ENCODE measurements at regions not wholly inside any gene's neighbourhood (a gene's known extent, or its start where the extent isn't known, plus 50 kb on each side); places are given as distances from the start of the nearest gene placed in this dataset.

- H3K4me1 Mint-ChIP-seq: no peaks in the 10 kb centered on the region
- no peak overlapping the region for H3K27ac Mint-ChIP-seq (ENCODE audit: unreplicated experiment)
- H3K36me3 Mint-ChIP-seq (ENCODE audit: low read depth): no peaks in the 10 kb centered on the region
- no peak for TF ChIP-seq CTCF (conservative IDR thresholded peaks at IDR 0.05)
- peaks cover 3% of the 10 kb centered on the region for H3K9me3 Mint-ChIP-seq
- no peak overlapping the region for H3K4me3 Mint-ChIP-seq
- H3K27me3 Mint-ChIP-seq (ENCODE audit: low read depth): no peaks in the 10 kb centered on the region
- DNase-seq (ENCODE audit: low read depth, low spot score): no peak
These were observed 534.0 kb upstream of the ANKRD30A start for GRCh38 chr10:36591436-36591835.

- Mint-ChIP-seq H3K27ac (ENCODE audit: unreplicated experiment) (no peak overlapping the region), H3K9me3 (peaks cover 3% of the 10 kb centered on the region), H3K27me3 (ENCODE audit: low read depth) (peaks cover 2% of the 10 kb centered on the region), H3K4me1 (no peaks in the 10 kb centered on the region), H3K36me3 (ENCODE audit: low read depth) (no peaks in the 10 kb centered on the region), H3K4me3 (no peak overlapping the region)
- TF ChIP-seq CTCF (conservative IDR thresholded peaks at IDR 0.05): no peak
- DNase-seq (ENCODE audit: low read depth, low spot score): no peak
These were observed 541.7 kb upstream of the ANKRD30A start for GRCh38 chr10:36583690-36584089.

- Mint-ChIP-seq H3K27ac (ENCODE audit: unreplicated experiment) (no peak overlapping the region), H3K9me3 (peaks cover 8% of the 10 kb centered on the region), H3K36me3 (ENCODE audit: low read depth) (no peaks in the 10 kb centered on the region), H3K4me3 (no peak overlapping the region), H3K4me1 (no peaks in the 10 kb centered on the region), H3K27me3 (ENCODE audit: low read depth) (peaks cover 2% of the 10 kb centered on the region)
- no peak for DNase-seq (ENCODE audit: low read depth, low spot score)
- TF ChIP-seq CTCF (conservative IDR thresholded peaks at IDR 0.05): no peak
These were observed 544.2 kb upstream of the ANKRD30A start for GRCh38 chr10:36581237-36581636.

GRCh38 chr10:36578306-36578705 is 547.1 kb upstream of the ANKRD30A start:
- Mint-ChIP-seq H3K27ac (ENCODE audit: unreplicated experiment) (no peak overlapping the region), H3K4me3 (no peak overlapping the region), H3K4me1 (no peaks in the 10 kb centered on the region), H3K36me3 (ENCODE audit: low read depth) (no peaks in the 10 kb centered on the region), H3K27me3 (ENCODE audit: low read depth) (no peaks in the 10 kb centered on the region), H3K9me3 (peaks cover 8% of the 10 kb centered on the region)
- TF ChIP-seq CTCF (conservative IDR thresholded peaks at IDR 0.05): no peak
- DNase-seq (ENCODE audit: low read depth, low spot score): no peak

- Mint-ChIP-seq H3K27me3 (ENCODE audit: low read depth) (no peaks in the 10 kb centered on the region), H3K36me3 (ENCODE audit: low read depth) (no peaks in the 10 kb centered on the region), H3K4me1 (no peaks in the 10 kb centered on the region), H3K4me3 (no peak overlapping the region), H3K27ac (ENCODE audit: unreplicated experiment) (no peak overlapping the region), H3K9me3 (peaks cover 8% of the 10 kb centered on the region)
- no peak for TF ChIP-seq CTCF (conservative IDR thresholded peaks at IDR 0.05)
- DNase-seq (ENCODE audit: low read depth, low spot score): no peak
These were observed 548.3 kb upstream of the ANKRD30A start for GRCh38 chr10:36577126-36577525.

- H3K4me3 Mint-ChIP-seq: no peak overlapping the region
- H3K36me3 Mint-ChIP-seq (ENCODE audit: low read depth): no peaks in the 10 kb centered on the region
- H3K27ac Mint-ChIP-seq (ENCODE audit: unreplicated experiment): no peak overlapping the region
- no peaks in the 10 kb centered on the region for H3K27me3 Mint-ChIP-seq (ENCODE audit: low read depth)
- no peak for DNase-seq (ENCODE audit: low read depth, low spot score)
- TF ChIP-seq CTCF (conservative IDR thresholded peaks at IDR 0.05): no peak
- H3K9me3 Mint-ChIP-seq: peaks cover 4% of the 10 kb centered on the region
- H3K4me1 Mint-ChIP-seq: no peaks in the 10 kb centered on the region
These were observed 551.2 kb upstream of the ANKRD30A start for GRCh38 chr10:36574207-36574606.

Measured in neural crest cell (in vitro differentiated cells).